GM10266 (cell line): ENCODE measurements at regions not wholly inside any gene's neighbourhood (a gene's known extent, or its start where the extent isn't known, plus 50 kb on each side); places are given as distances from the start of the nearest gene placed in this dataset.
"Not testable (repeated sequence)": the region's sequence is repeated elsewhere in the genome, so short reads cannot be mapped to it uniquely, and the experiment has no call there.

Experiments used
- DNase-seq: peaks from one replicate; pipeline ENCODE4 v3.0.0; 2012; ENCODE audit errors: extremely low spot score
- CTCF ChIP-seq: IDR thresholded peaks from 2 replicates; pipeline ENCODE4 v1.5.1; 2012; ENCODE audit warnings: mild to moderate bottlenecking, low read depth; ENCODE audit not compliant: control insufficient read depth, insufficient read depth; ENCODE audit errors: missing control alignments

- peak; percentile 58 for TF ChIP-seq CTCF
- no peak for DNase-seq
These were observed 169.4 kb downstream of the TBC1D2B start for GRCh38 chr15:77907824-77908751.

GRCh38 chr15:77906062-77906990 is 171.2 kb downstream of the TBC1D2B start:
- not testable (repeated sequence) for DNase-seq

- TF ChIP-seq CTCF = no peak
- no peak for DNase-seq
These were observed 172.1 kb downstream of the TBC1D2B start for GRCh38 chr15:77905301-77905920.

GRCh38 chr15:77904901-77905300 is 172.6 kb downstream of the TBC1D2B start:
- no peak for TF ChIP-seq CTCF
- no peak for DNase-seq

- no peak for DNase-seq
- TF ChIP-seq CTCF = no peak
These were observed 173.1 kb downstream of the TBC1D2B start for GRCh38 chr15:77904436-77904821.

GRCh38 chr15:77903761-77904435 is 173.6 kb downstream of the TBC1D2B start:
- not testable (repeated sequence) for DNase-seq

- DNase-seq = peak; percentile 76
- peak; percentile 75 for TF ChIP-seq CTCF
These were observed 174.4 kb downstream of the TBC1D2B start for GRCh38 chr15:77902921-77903760.
